ENCODE measurements at regions not wholly inside any gene's neighbourhood (a gene's known extent, or its start where the extent isn't known, plus 50 kb on each side); places are given as distances from the start of the nearest gene placed in this dataset.
"Not testable (repeated sequence)": the region's sequence is repeated elsewhere in the genome, so short reads cannot be mapped to it uniquely, and the experiment has no call there.

DNA sequence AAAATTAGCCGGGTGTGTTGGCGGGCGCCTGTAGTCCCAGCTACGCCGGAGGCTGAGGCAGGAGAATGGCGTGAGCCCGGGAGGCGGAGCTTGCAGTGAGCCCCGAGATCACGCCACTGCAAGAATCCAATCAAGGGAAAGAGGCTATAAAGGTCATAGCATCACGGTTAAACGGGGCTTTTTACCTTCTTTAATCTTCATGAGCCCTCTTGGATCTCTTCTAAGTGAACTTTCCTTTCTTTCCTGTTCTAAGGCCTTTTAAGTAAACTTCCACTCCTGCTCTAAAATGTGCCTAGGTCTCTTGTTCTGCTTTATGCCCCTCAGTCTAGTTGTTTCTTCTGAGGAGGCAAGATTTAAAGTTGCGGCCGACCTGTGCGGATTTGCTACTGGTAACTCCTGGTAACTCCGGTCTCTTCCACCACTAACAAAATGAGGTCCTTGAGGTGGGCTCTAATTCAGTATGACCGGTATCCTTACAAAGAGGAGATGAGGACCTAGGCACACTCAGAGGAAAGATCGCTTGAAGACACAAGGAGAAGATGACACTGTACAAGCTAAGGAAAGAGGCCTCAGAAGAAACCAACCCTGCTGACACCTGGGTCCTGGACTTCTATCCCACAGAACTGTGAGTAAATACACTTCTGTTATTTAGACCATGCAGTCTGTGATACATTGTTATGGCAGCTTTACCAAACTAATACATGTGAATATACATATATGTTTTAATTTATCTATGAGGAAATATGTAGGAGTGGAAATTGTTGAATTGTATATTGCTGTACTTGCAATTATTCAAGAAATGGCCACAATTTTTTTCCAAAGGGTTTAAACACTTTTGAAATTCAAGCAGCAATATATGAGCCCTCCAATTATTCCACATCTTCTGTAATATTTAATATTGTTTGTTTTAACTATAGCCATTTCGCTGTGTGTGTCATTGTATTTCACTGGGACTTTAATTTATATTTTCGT, 331.5 kb upstream of the CNTNAP2 start:
- no peak for DNase-seq (ENCODE audit: low read depth)
- TF ChIP-seq POLR2A (IDR thresholded peaks at IDR 0.05; ENCODE audit: extremely low read depth, insufficient read length) (no peak), MYC (IDR thresholded peaks at IDR 0.05; ENCODE audit: low read depth, low read length) (no peak)
- TF ChIP-seq, protein P1, sequence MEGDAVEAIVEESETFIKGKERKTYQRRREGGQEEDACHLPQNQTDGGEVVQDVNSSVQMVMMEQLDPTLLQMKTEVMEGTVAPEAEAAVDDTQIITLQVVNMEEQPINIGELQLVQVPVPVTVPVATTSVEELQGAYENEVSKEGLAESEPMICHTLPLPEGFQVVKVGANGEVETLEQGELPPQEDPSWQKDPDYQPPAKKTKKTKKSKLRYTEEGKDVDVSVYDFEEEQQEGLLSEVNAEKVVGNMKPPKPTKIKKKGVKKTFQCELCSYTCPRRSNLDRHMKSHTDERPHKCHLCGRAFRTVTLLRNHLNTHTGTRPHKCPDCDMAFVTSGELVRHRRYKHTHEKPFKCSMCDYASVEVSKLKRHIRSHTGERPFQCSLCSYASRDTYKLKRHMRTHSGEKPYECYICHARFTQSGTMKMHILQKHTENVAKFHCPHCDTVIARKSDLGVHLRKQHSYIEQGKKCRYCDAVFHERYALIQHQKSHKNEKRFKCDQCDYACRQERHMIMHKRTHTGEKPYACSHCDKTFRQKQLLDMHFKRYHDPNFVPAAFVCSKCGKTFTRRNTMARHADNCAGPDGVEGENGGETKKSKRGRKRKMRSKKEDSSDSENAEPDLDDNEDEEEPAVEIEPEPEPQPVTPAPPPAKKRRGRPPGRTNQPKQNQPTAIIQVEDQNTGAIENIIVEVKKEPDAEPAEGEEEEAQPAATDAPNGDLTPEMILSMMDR (IDR thresholded peaks at IDR 0.05; ENCODE audit: low read depth, low read length): no peak
- TF ChIP-seq, protein P2, sequence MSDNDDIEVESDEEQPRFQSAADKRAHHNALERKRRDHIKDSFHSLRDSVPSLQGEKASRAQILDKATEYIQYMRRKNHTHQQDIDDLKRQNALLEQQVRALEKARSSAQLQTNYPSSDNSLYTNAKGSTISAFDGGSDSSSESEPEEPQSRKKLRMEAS (IDR thresholded peaks at IDR 0.05; ENCODE audit: low read depth, low read length): no peak
- no peak overlapping the region for H3K4me3 ChIP-seq (ENCODE audit: low read depth, low read length)

DNA sequence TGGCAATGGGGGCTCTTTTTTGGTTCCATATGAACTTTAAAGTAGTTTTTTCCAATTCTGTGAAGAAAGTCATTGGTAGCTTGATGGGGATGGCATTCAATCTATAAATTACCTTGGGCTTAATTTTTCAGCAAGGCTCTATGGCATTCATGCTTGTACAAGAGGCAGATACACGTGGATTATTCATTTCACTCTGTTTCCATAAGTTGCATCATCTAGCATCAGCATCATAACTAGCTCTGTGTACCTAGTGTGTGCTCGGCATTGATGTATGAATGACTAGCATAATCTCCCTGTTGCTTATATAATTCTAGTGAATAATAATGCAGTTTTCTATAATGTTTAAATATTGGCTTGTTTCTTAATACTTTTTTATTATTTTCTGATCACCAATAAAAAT, 335.2 kb upstream of the CNTNAP2 start:
- not testable (repeated sequence) for DNase-seq (ENCODE audit: low read depth); H3K4me3 ChIP-seq (ENCODE audit: low read depth, low read length)

DNA sequence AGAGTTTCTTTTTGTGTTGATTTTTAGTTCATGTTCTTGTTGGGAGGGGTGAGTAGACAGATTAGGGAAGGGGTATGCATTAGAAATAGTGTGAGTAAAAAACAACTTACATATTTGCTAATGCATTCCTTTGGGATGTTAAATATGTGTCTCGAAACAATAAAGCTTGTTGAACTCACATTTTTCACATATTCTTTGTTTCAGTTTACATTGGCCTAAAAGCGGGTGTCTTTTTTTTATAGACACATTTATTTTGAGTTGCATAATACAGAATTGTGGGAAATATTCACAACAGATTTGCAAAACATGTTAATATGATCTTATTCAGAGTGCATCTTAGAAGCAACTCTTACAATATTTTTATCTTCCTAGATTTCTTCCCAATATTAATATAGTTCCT, 337.5 kb upstream of the CNTNAP2 start:
- no peak for DNase-seq (ENCODE audit: low read depth)
- H3K4me3 ChIP-seq (ENCODE audit: low read depth, low read length): no peak overlapping the region
- TF ChIP-seq, protein P1 (IDR thresholded peaks at IDR 0.05; ENCODE audit: low read depth, low read length): no peak
- no peak for TF ChIP-seq POLR2A (IDR thresholded peaks at IDR 0.05; ENCODE audit: extremely low read depth, insufficient read length)
- TF ChIP-seq, protein P2 (IDR thresholded peaks at IDR 0.05; ENCODE audit: low read depth, low read length): no peak
- TF ChIP-seq MYC (IDR thresholded peaks at IDR 0.05; ENCODE audit: low read depth, low read length): no peak

DNA sequence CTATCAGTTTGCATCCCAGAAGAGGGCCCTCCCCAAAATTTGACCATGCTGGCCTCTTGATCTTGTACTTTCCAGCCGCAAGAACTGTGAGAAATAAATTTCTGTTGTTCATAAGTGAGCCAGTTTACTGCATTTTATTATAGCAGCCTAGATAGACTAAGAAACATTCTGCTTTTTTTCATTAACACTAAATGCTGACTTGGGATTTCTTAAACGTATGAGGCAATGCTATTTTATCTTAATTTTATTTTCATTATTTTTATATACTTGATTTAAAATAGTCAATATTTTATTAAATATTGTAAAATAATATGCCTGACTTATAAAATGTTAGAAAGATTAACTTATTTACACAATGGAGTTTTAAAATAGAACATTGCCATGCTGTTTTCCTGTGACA, 341.8 kb upstream of the CNTNAP2 start:
- H3K4me3 ChIP-seq (ENCODE audit: low read depth, low read length): no peak overlapping the region
- DNase-seq (ENCODE audit: low read depth): no peak
- no peak for TF ChIP-seq MYC (IDR thresholded peaks at IDR 0.05; ENCODE audit: low read depth, low read length)
- no peak for TF ChIP-seq POLR2A (IDR thresholded peaks at IDR 0.05; ENCODE audit: extremely low read depth, insufficient read length)
- TF ChIP-seq, protein P2 (IDR thresholded peaks at IDR 0.05; ENCODE audit: low read depth, low read length): no peak
- TF ChIP-seq, protein P1 (IDR thresholded peaks at IDR 0.05; ENCODE audit: low read depth, low read length): no peak

DNA sequence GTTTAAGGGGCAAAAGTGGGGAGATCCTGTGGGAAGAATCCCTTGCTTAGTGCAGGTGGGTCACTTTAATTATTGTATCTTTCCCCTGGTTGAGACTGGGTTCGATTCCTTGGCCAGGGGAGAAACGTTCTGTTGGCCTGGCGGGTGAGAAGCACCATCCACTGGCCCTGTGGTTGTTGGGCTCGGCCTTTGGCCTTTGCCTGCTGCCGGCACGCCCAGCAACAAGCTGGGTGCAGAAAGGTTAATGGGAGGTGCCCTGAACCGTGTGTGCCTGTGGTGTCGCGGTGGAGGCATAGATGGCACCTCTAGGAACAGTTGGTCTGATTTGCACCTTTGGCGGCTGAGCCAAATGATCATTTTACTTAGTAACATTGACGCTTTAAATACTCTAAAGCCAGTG, 363.6 kb upstream of the CNTNAP2 start:
- no peak for TF ChIP-seq POLR2A (IDR thresholded peaks at IDR 0.05; ENCODE audit: extremely low read depth, insufficient read length)
- TF ChIP-seq, protein P1 (IDR thresholded peaks at IDR 0.05; ENCODE audit: low read depth, low read length): no peak
- no peak overlapping the region for H3K4me3 ChIP-seq (ENCODE audit: low read depth, low read length)
- no peak for DNase-seq (ENCODE audit: low read depth)

DNA sequence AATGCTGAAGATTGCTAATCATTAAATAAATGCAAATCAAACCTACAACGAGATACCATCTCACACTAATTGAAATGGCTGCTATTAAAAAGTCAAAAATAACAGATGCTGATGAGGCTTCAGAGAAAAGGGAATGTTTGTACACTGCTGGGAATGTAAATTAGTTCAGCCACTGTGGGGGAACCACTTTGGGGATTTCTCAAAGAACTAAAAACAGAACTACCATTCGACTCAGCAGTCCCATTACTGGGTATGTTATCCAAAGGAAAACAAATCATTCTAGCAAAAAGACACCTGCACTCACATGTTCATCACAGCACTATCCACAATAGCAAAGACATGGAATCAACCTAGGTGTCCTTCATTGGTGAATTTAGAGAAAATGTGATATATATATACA, 379.0 kb upstream of the CNTNAP2 start:
- DNase-seq (ENCODE audit: low read depth): no peak
- TF ChIP-seq, protein P1 (IDR thresholded peaks at IDR 0.05; ENCODE audit: low read depth, low read length): no peak
- no peak for TF ChIP-seq POLR2A (IDR thresholded peaks at IDR 0.05; ENCODE audit: extremely low read depth, insufficient read length)
- no peak for TF ChIP-seq MYC (IDR thresholded peaks at IDR 0.05; ENCODE audit: low read depth, low read length)

More for the DNA sequence above, 379.0 kb upstream of the CNTNAP2 start:
- no peak overlapping the region for H3K4me3 ChIP-seq (ENCODE audit: low read depth, low read length)

Measured in NB4 (cell line).